ENCODE measurements at regions not wholly inside any gene's neighbourhood (a gene's known extent, or its start where the extent isn't known, plus 50 kb on each side); places are given as distances from the start of the nearest gene placed in this dataset.

GRCh38 chr3:35404571-35404970 lies 234.8 kb upstream of the ARPP21 start:
- Histone ChIP-seq H3K9me3 (ENCODE audit: control insufficient read depth in 2 of 2, low read length in 2 of 2) (no peaks in the 10 kb centered on the region), H3K4me1 (ENCODE audit: control insufficient read depth, insufficient read depth, low read length, poor library complexity, severe bottlenecking) (no peaks in the 10 kb centered on the region), H3K36me3 (ENCODE audit: control insufficient read depth, insufficient read depth, low read length) (no peaks in the 10 kb centered on the region), H3K27me3 (ENCODE audit: control insufficient read depth, insufficient read depth, low read length) (no peaks in the 10 kb centered on the region), H3K27ac (ENCODE audit: insufficient read depth, low read length, poor library complexity, severe bottlenecking) (no peak overlapping the region), H3K4me3 (ENCODE audit: low read depth, low read length) (no peak overlapping the region)
- no peak overlapping the region for H3K27ac Mint-ChIP-seq
- H3K27me3 Mint-ChIP-seq: no peaks in the 10 kb centered on the region
- DNase-seq (no peak), ATAC-seq (ENCODE audit: low read depth in 2 of 2) (no peak)
- peaks cover 0 to 11% (median 3%) of the 10 kb centered on the region in 7 donors for H3K9me3 Mint-ChIP-seq
- H3K4me3 Mint-ChIP-seq: no peak overlapping the region
- H3K4me1 Mint-ChIP-seq: no peaks in the 10 kb centered on the region
- no peaks in the 10 kb centered on the region for H3K36me3 Mint-ChIP-seq

- Histone ChIP-seq H3K36me3 (ENCODE audit: control insufficient read depth, insufficient read depth, low read length) (no peaks in the 10 kb centered on the region), H3K27ac (ENCODE audit: insufficient read depth, low read length, poor library complexity, severe bottlenecking) (no peak overlapping the region), H3K27me3 (ENCODE audit: control insufficient read depth, insufficient read depth, low read length) (no peaks in the 10 kb centered on the region), H3K4me1 (ENCODE audit: control insufficient read depth, insufficient read depth, low read length, poor library complexity, severe bottlenecking) (no peaks in the 10 kb centered on the region), H3K4me3 (ENCODE audit: low read depth, low read length) (no peak overlapping the region), H3K9me3 (ENCODE audit: control insufficient read depth in 2 of 2, low read length in 2 of 2) (no peaks in the 10 kb centered on the region)
- Mint-ChIP-seq H3K4me1 (no peaks in the 10 kb centered on the region), H3K4me3 (no peak overlapping the region), H3K9me3 (peaks cover 0 to 7% (median 4%) of the 10 kb centered on the region in 7 donors), H3K27ac (no peak overlapping the region), H3K27me3 (no peaks in the 10 kb centered on the region), H3K36me3 (no peaks in the 10 kb centered on the region)
- DNase-seq (no peak), ATAC-seq (ENCODE audit: low read depth in 2 of 2) (no peak)
Observed at GRCh38 chr3:35408882-35409281, 230.4 kb upstream of the ARPP21 start.

- no peaks in the 10 kb centered on the region for H3K27me3 Mint-ChIP-seq
- H3K27ac Mint-ChIP-seq: no peak overlapping the region
- no peaks in the 10 kb centered on the region for H3K27me3 ChIP-seq (ENCODE audit: control insufficient read depth, insufficient read depth, low read length)
- peaks cover 0 to 7% (median 4%) of the 10 kb centered on the region in 7 donors for H3K9me3 Mint-ChIP-seq
- no peaks in the 10 kb centered on the region for H3K9me3 ChIP-seq (ENCODE audit: control insufficient read depth in 2 of 2, low read length in 2 of 2)
- no peaks in the 10 kb centered on the region for H3K36me3 Mint-ChIP-seq
- ATAC-seq (ENCODE audit: low read depth in 2 of 2) (no peak), DNase-seq (no peak)
- H3K36me3 ChIP-seq (ENCODE audit: control insufficient read depth, insufficient read depth, low read length): no peaks in the 10 kb centered on the region
- H3K4me1 ChIP-seq (ENCODE audit: control insufficient read depth, insufficient read depth, low read length, poor library complexity, severe bottlenecking): no peaks in the 10 kb centered on the region
- no peak overlapping the region for H3K4me3 ChIP-seq (ENCODE audit: low read depth, low read length)
- no peak overlapping the region for H3K4me3 Mint-ChIP-seq
- no peaks in the 10 kb centered on the region for H3K4me1 Mint-ChIP-seq
- H3K27ac ChIP-seq (ENCODE audit: insufficient read depth, low read length, poor library complexity, severe bottlenecking): no peak overlapping the region
Observed at GRCh38 chr3:35409991-35410390, 229.3 kb upstream of the ARPP21 start.

GRCh38 chr3:35413483-35413882 lies 225.8 kb upstream of the ARPP21 start:
- DNase-seq (no peak), ATAC-seq (ENCODE audit: low read depth in 2 of 2) (no peak)
- H3K27me3 ChIP-seq (ENCODE audit: control insufficient read depth, insufficient read depth, low read length): no peaks in the 10 kb centered on the region
- H3K27ac ChIP-seq (ENCODE audit: insufficient read depth, low read length, poor library complexity, severe bottlenecking): no peak overlapping the region
- Mint-ChIP-seq H3K4me1 (no peaks in the 10 kb centered on the region), H3K9me3 (peaks cover 0 to 8% (median 1%) of the 10 kb centered on the region in 7 donors), H3K36me3 (no peaks in the 10 kb centered on the region), H3K27ac (no peak overlapping the region), H3K4me3 (no peak overlapping the region), H3K27me3 (no peaks in the 10 kb centered on the region)
- H3K9me3 ChIP-seq (ENCODE audit: control insufficient read depth in 2 of 2, low read length in 2 of 2): no peaks in the 10 kb centered on the region
- H3K36me3 ChIP-seq (ENCODE audit: control insufficient read depth, insufficient read depth, low read length): no peaks in the 10 kb centered on the region
- no peaks in the 10 kb centered on the region for H3K4me1 ChIP-seq (ENCODE audit: control insufficient read depth, insufficient read depth, low read length, poor library complexity, severe bottlenecking)
- H3K4me3 ChIP-seq (ENCODE audit: low read depth, low read length): no peak overlapping the region

- H3K27me3 ChIP-seq (ENCODE audit: control insufficient read depth, insufficient read depth, low read length): no peaks in the 10 kb centered on the region
- no peak overlapping the region for H3K27ac ChIP-seq (ENCODE audit: insufficient read depth, low read length, poor library complexity, severe bottlenecking)
- ATAC-seq (ENCODE audit: low read depth in 2 of 2): no peak
- no peaks in the 10 kb centered on the region for H3K36me3 ChIP-seq (ENCODE audit: control insufficient read depth, insufficient read depth, low read length)
- H3K9me3 ChIP-seq (ENCODE audit: control insufficient read depth in 2 of 2, low read length in 2 of 2): no peaks in the 10 kb centered on the region
- H3K27me3 Mint-ChIP-seq: no peaks in the 10 kb centered on the region
- H3K9me3 Mint-ChIP-seq: peaks cover 0 to 8% (median 2%) of the 10 kb centered on the region in 7 donors
- H3K4me1 ChIP-seq (ENCODE audit: control insufficient read depth, insufficient read depth, low read length, poor library complexity, severe bottlenecking): no peaks in the 10 kb centered on the region
- no peak overlapping the region for H3K27ac Mint-ChIP-seq
- DNase-seq: no peak
- H3K4me1 Mint-ChIP-seq: no peaks in the 10 kb centered on the region
- H3K4me3 Mint-ChIP-seq: no peak overlapping the region
- no peaks in the 10 kb centered on the region for H3K36me3 Mint-ChIP-seq
- no peak overlapping the region for H3K4me3 ChIP-seq (ENCODE audit: low read depth, low read length)
Observed at GRCh38 chr3:35417080-35417479, 222.2 kb upstream of the ARPP21 start.

GRCh38 chr3:35422101-35422500 lies 217.2 kb upstream of the ARPP21 start:
- H3K4me3 Mint-ChIP-seq: no peak overlapping the region
- no peaks in the 10 kb centered on the region for H3K4me1 ChIP-seq (ENCODE audit: control insufficient read depth, insufficient read depth, low read length, poor library complexity, severe bottlenecking)
- DNase-seq (no peak), ATAC-seq (ENCODE audit: low read depth in 2 of 2) (no peak)
- no peaks in the 10 kb centered on the region for H3K36me3 Mint-ChIP-seq
- H3K9me3 Mint-ChIP-seq: peaks cover 0 to 10% (median 4%) of the 10 kb centered on the region in 7 donors
- H3K4me1 Mint-ChIP-seq: no peaks in the 10 kb centered on the region
- no peaks in the 10 kb centered on the region for H3K27me3 ChIP-seq (ENCODE audit: control insufficient read depth, insufficient read depth, low read length)
- no peaks in the 10 kb centered on the region for H3K36me3 ChIP-seq (ENCODE audit: control insufficient read depth, insufficient read depth, low read length)
- H3K27me3 Mint-ChIP-seq: no peaks in the 10 kb centered on the region
- H3K27ac ChIP-seq (ENCODE audit: insufficient read depth, low read length, poor library complexity, severe bottlenecking): no peak overlapping the region
- H3K4me3 ChIP-seq (ENCODE audit: low read depth, low read length): no peak overlapping the region
- H3K27ac Mint-ChIP-seq: no peak overlapping the region
- no peaks in the 10 kb centered on the region for H3K9me3 ChIP-seq (ENCODE audit: control insufficient read depth in 2 of 2, low read length in 2 of 2)

GRCh38 chr3:35422836-35423601 lies 216.3 kb upstream of the ARPP21 start:
- H3K27ac Mint-ChIP-seq: no peak overlapping the region
- H3K4me1 ChIP-seq (ENCODE audit: control insufficient read depth, insufficient read depth, low read length, poor library complexity, severe bottlenecking): no peaks in the 10 kb centered on the region
- H3K4me3 Mint-ChIP-seq: no peak overlapping the region
- peaks cover 1 to 11% (median 5%) of the 10 kb centered on the region in 7 donors for H3K9me3 Mint-ChIP-seq
- no peaks in the 10 kb centered on the region for H3K36me3 ChIP-seq (ENCODE audit: control insufficient read depth, insufficient read depth, low read length)
- ATAC-seq (ENCODE audit: low read depth in 2 of 2) (no peak), DNase-seq (no peak)
- H3K9me3 ChIP-seq (ENCODE audit: control insufficient read depth in 2 of 2, low read length in 2 of 2): no peaks in the 10 kb centered on the region
- no peak overlapping the region for H3K4me3 ChIP-seq (ENCODE audit: low read depth, low read length)
- no peak overlapping the region for H3K27ac ChIP-seq (ENCODE audit: insufficient read depth, low read length, poor library complexity, severe bottlenecking)
- H3K27me3 Mint-ChIP-seq: no peaks in the 10 kb centered on the region
- no peaks in the 10 kb centered on the region for H3K36me3 Mint-ChIP-seq
- no peaks in the 10 kb centered on the region for H3K4me1 Mint-ChIP-seq
- H3K27me3 ChIP-seq (ENCODE audit: control insufficient read depth, insufficient read depth, low read length): no peaks in the 10 kb centered on the region

- Mint-ChIP-seq H3K27ac (no peak overlapping the region), H3K27me3 (no peaks in the 10 kb centered on the region)
Observed at GRCh38 chr3:35426366-35426958, 212.9 kb upstream of the ARPP21 start.

More at GRCh38 chr3:35426366-35426958, 212.9 kb upstream of the ARPP21 start:
- H3K4me1 Mint-ChIP-seq: no peaks in the 10 kb centered on the region
- DNase-seq (no peak), ATAC-seq (ENCODE audit: low read depth in 2 of 2) (no peak)
- Histone ChIP-seq H3K4me3 (ENCODE audit: low read depth, low read length) (no peak overlapping the region), H3K27me3 (ENCODE audit: control insufficient read depth, insufficient read depth, low read length) (no peaks in the 10 kb centered on the region), H3K27ac (ENCODE audit: insufficient read depth, low read length, poor library complexity, severe bottlenecking) (no peak overlapping the region), H3K9me3 (ENCODE audit: control insufficient read depth in 2 of 2, low read length in 2 of 2) (no peaks in the 10 kb centered on the region), H3K36me3 (ENCODE audit: control insufficient read depth, insufficient read depth, low read length) (no peaks in the 10 kb centered on the region), H3K4me1 (ENCODE audit: control insufficient read depth, insufficient read depth, low read length, poor library complexity, severe bottlenecking) (no peaks in the 10 kb centered on the region)
- H3K36me3 Mint-ChIP-seq: no peaks in the 10 kb centered on the region
- H3K4me3 Mint-ChIP-seq: no peak overlapping the region
- H3K9me3 Mint-ChIP-seq: peaks cover 1 to 11% (median 6%) of the 10 kb centered on the region in 7 donors
